CD4-positive, alpha-beta T cell (primary cell): ENCODE measurements at regions not wholly inside any gene's neighbourhood (a gene's known extent, or its start where the extent isn't known, plus 50 kb on each side); places are given as distances from the start of the nearest gene placed in this dataset.

ENCODE experiments used
- ATAC-seq: fragments of 200-7000 bp; cut with Tn5 transposase; one replicate; pipeline ENCODE4 v1.10.0; 2022; ENCODE audit warnings: mild to moderate bottlenecking; ENCODE audit not compliant: poor library complexity
- CTCF ChIA-PET: fragments of 350-600 bp; sonication (Branson Sonifier 250); formaldehyde crosslinking; loops from one replicate; lab custom pipeline; 2021; ENCODE audit warnings: antibody characterized with exemption, inconsistent platforms; lab: Charles Lee
- POLR2A ChIA-PET: fragments of 350-600 bp; sonication (Branson Sonifier 250); formaldehyde crosslinking; loops from one replicate; lab custom pipeline; 2021; ENCODE audit warnings: antibody characterized with exemption, inconsistent platforms; lab: Charles Lee
- DNase-seq, 14 experiments: peaks; one replicate each; pipeline ENCODE4 v3.0.0-alpha.2; 2013 to 2020; ENCODE audit warnings: mixed read lengths in 2 of 14
- H3K27ac ChIP-seq, 2 donors: one replicate each; pipeline versions ENCODE4 v1.5.1 to v1.7.0; 2013; ENCODE audit warnings: low read length in 2 of 2, low read depth in 1 of 2, mild to moderate bottlenecking in 1 of 2
- H3K27me3 ChIP-seq, 2 experiments: 1 replicate in 1 of 2; 2 replicates in 1 of 2; pipeline versions ENCODE4 v1.6.1 to v1.7.0; 2013; ENCODE audit warnings: low read length in 2 of 2, control low read depth in 1 of 2, mild to moderate bottlenecking in 1 of 2, moderate library complexity in 1 of 2; ENCODE audit not compliant: insufficient read depth in 2 of 2, control insufficient read depth in 1 of 2
- H3K36me3 ChIP-seq: one replicate; pipeline ENCODE4 v1.6.1; 2013; ENCODE audit warnings: low read length, control low read depth; ENCODE audit not compliant: insufficient read depth
- H3K4me1 ChIP-seq: one replicate; pipeline ENCODE4 v1.6.1; 2013; ENCODE audit warnings: low read length, control low read depth; ENCODE audit not compliant: insufficient read depth
- H3K4me3 ChIP-seq: one replicate; pipeline ENCODE4 v1.5.1; 2013; ENCODE audit warnings: mild to moderate bottlenecking, low read length, moderate library complexity
- H3K9me3 ChIP-seq, 2 experiments: 1 replicate in 1 of 2; 2 replicates in 1 of 2; pipeline versions ENCODE4 v1.6.1 to v1.7.0; 2013; ENCODE audit warnings: low read length in 2 of 2, mild to moderate bottlenecking in 2 of 2, control low read depth in 1 of 2, moderate library complexity in 1 of 2; ENCODE audit not compliant: control insufficient read depth in 1 of 2, insufficient read depth in 1 of 2
- H3K27ac Mint-ChIP-seq: one replicate; pipeline ENCODE4 v1.8.0; 2020; ENCODE audit warnings: mixed read lengths
- H3K27me3 Mint-ChIP-seq: one replicate; pipeline ENCODE4 v1.8.0; 2021; ENCODE audit warnings: mixed read lengths
- H3K36me3 Mint-ChIP-seq: one replicate; pipeline ENCODE4 v1.8.0; 2021; ENCODE audit warnings: low read depth, mixed read lengths
- H3K4me1 Mint-ChIP-seq: one replicate; pipeline ENCODE4 v1.8.0; 2021; ENCODE audit warnings: low read depth, mixed read lengths
- H3K4me3 Mint-ChIP-seq: one replicate; pipeline ENCODE4 v1.8.0; 2020; ENCODE audit warnings: mild to moderate bottlenecking, mixed read lengths
- H3K9me3 Mint-ChIP-seq: one replicate; pipeline ENCODE4 v1.8.0; 2020; ENCODE audit warnings: mixed read lengths
- CTCF ChIP-seq: fragments of 200-600 bp; IDR thresholded peaks from one replicate; pipeline ENCODE4 v1.8.0; 2022; ENCODE audit warnings: antibody characterized with exemption, mild to moderate bottlenecking
- intact Hi-C, 2 experiments: fragments of 100-400 bp; cut with DNase I in 1 of 2; cut with micrococcal nuclease in 1 of 2; formaldehyde crosslinking; loops; one replicate each; pipeline versions ENCODE4 v1.15.1 to v1.9.0; 2023 to 2025; cut with DNase I, micrococcal nuclease

- Mint-ChIP-seq H3K27ac (no peak overlapping the region), H3K9me3 (peaks cover 10% of the 10 kb centered on the region), H3K36me3 (no peaks in the 10 kb centered on the region), H3K4me1 (no peaks in the 10 kb centered on the region), H3K27me3 (no peaks in the 10 kb centered on the region), H3K4me3 (no peak overlapping the region)
- ATAC-seq (no peak), DNase-seq (no peak)
- ChIA-PET CTCF (no interaction called here), POLR2A (no interaction called here)
- Histone ChIP-seq H3K4me1 (no peaks in the 10 kb centered on the region), H3K36me3 (no peaks in the 10 kb centered on the region), H3K27me3 (no peaks in the 10 kb centered on the region), H3K4me3 (no peak overlapping the region), H3K27ac (no peak overlapping the region), H3K9me3 (peaks cover 0 to 9% of the 10 kb centered on the region in 2 experiments)
- intact Hi-C loops, result no loop called here
- TF ChIP-seq CTCF, result no peak
These were observed 296.5 kb upstream of the STEAP1 start for GRCh38 chr7:89857767-89858166.

GRCh38 chr7:89887489-89887888 lies 266.8 kb upstream of the STEAP1 start:
- POLR2A ChIA-PET, result no interaction called here
- Histone ChIP-seq H3K9me3 (peaks cover 0 to 5% of the 10 kb centered on the region in 2 experiments), H3K36me3 (no peaks in the 10 kb centered on the region), H3K27me3 (no peaks in the 10 kb centered on the region), H3K4me1 (no peaks in the 10 kb centered on the region), H3K27ac (no peak overlapping the region), H3K4me3 (no peak overlapping the region)
- no peak for DNase-seq
- Mint-ChIP-seq H3K4me1 (no peaks in the 10 kb centered on the region), H3K27me3 (no peaks in the 10 kb centered on the region), H3K9me3 (no peaks in the 10 kb centered on the region), H3K4me3 (no peak overlapping the region), H3K36me3 (no peaks in the 10 kb centered on the region), H3K27ac (no peak overlapping the region)
- no peak for TF ChIP-seq CTCF
- CTCF ChIA-PET, result no interaction called here
- ATAC-seq, result no peak
- intact Hi-C loops, result no loop called here

GRCh38 chr7:89908736-89909135 lies 245.5 kb upstream of the STEAP1 start:
- ChIA-PET POLR2A (no interaction called here), CTCF (no interaction called here)
- no peaks in the 10 kb centered on the region for H3K36me3 ChIP-seq
- intact Hi-C loops, result no loop called here
- H3K4me3 ChIP-seq, result no peak overlapping the region
- ATAC-seq, result no peak
- no peak for DNase-seq
- Mint-ChIP-seq H3K9me3 (no peaks in the 10 kb centered on the region), H3K4me3 (no peak overlapping the region), H3K4me1 (no peaks in the 10 kb centered on the region), H3K36me3 (no peaks in the 10 kb centered on the region), H3K27ac (no peak overlapping the region), H3K27me3 (no peaks in the 10 kb centered on the region)
- TF ChIP-seq CTCF, result no peak
- no peak overlapping the region for H3K27ac ChIP-seq
- no peaks in the 10 kb centered on the region for H3K4me1 ChIP-seq
- no peaks in the 10 kb centered on the region for H3K27me3 ChIP-seq
- H3K9me3 ChIP-seq, result no peaks in the 10 kb centered on the region
